Suprapubic skin (tissue), 4 donors: ENCODE measurements at regions not wholly inside any gene's neighbourhood (a gene's known extent, or its start where the extent isn't known, plus 50 kb on each side); places are given as distances from the start of the nearest gene placed in this dataset.
"Not testable (repeated sequence)": the region's sequence is repeated elsewhere in the genome, so short reads cannot be mapped to it uniquely, and the experiment has no call there.

Experiments used
- DNase-seq, 2 donors: peaks; one replicate each; pipeline ENCODE4 v3.0.0-alpha.2; 2019; ENCODE audit warnings: low spot score in 2 of 2
- H3K27ac ChIP-seq: fragments of 200-600 bp; sonication (generic); one replicate; pipeline ENCODE4 v1.5.1; 2019
- H3K27me3 ChIP-seq: fragments of 200-600 bp; sonication (generic); one replicate; pipeline ENCODE4 v1.5.1; 2019
- H3K36me3 ChIP-seq: fragments of 200-600 bp; sonication (generic); one replicate; pipeline ENCODE4 v1.5.1; 2019
- H3K4me1 ChIP-seq: fragments of 200-600 bp; sonication (generic); one replicate; pipeline ENCODE4 v1.5.1; 2019
- H3K4me3 ChIP-seq: fragments of 200-600 bp; sonication (generic); one replicate; pipeline ENCODE4 v1.5.1; 2019; ENCODE audit warnings: mild to moderate bottlenecking
- H3K9me3 ChIP-seq: fragments of 200-600 bp; sonication (generic); one replicate; pipeline ENCODE4 v1.5.1; 2019
- EP300 ChIP-seq: sonication (generic); formaldehyde crosslinking; IDR thresholded peaks from one replicate; pipeline ENCODE4 v1.6.1; 2017; ENCODE audit warnings: antibody characterized with exemption
- POLR2A ChIP-seq, 2 donors: fragments of 450-650 bp; IDR thresholded peaks; one replicate each; pipeline ENCODE4 v1.6.1; 2017; ENCODE audit warnings: antibody characterized with exemption in 2 of 2, mild to moderate bottlenecking in 2 of 2, moderate library complexity in 2 of 2
- POLR2AphosphoS5 ChIP-seq, 3 donors: sonication (generic); formaldehyde crosslinking; IDR thresholded peaks; one replicate each; pipeline ENCODE4 v1.6.1; 2017; ENCODE audit warnings: antibody characterized with exemption in 3 of 3
- WGBS: methylation state at CpG from one replicate; pipeline ENCODE4 v1.1.5; 2018; 5-methylcytosine and 5-hydroxymethylcytosine counted together
- TF ChIP-seq, protein P1 (sequence below), 2 donors: fragments of 200-600 bp in 1 of 2; fragments of 450-650 bp in 1 of 2; sonication (generic) in 1 of 2; IDR thresholded peaks; one replicate each; pipeline ENCODE4 v1.5.1; 2016 to 2019; ENCODE audit warnings: antibody characterized with exemption in 2 of 2, mild to moderate bottlenecking in 1 of 2, moderate library complexity in 1 of 2

- H3K9me3 ChIP-seq = no peaks in the 10 kb centered on the region
- WGBS = 100% methylated on average over 2 of the region's 2 CpGs
- H3K27me3 ChIP-seq = no peaks in the 10 kb centered on the region
- no peak overlapping the region for H3K4me3 ChIP-seq
- TF ChIP-seq EP300 (no peak), POLR2A (IDR thresholded peaks at IDR 0.05) (no peak), POLR2AphosphoS5 (IDR thresholded peaks at IDR 0.05) (no peak)
- TF ChIP-seq, protein P1, sequence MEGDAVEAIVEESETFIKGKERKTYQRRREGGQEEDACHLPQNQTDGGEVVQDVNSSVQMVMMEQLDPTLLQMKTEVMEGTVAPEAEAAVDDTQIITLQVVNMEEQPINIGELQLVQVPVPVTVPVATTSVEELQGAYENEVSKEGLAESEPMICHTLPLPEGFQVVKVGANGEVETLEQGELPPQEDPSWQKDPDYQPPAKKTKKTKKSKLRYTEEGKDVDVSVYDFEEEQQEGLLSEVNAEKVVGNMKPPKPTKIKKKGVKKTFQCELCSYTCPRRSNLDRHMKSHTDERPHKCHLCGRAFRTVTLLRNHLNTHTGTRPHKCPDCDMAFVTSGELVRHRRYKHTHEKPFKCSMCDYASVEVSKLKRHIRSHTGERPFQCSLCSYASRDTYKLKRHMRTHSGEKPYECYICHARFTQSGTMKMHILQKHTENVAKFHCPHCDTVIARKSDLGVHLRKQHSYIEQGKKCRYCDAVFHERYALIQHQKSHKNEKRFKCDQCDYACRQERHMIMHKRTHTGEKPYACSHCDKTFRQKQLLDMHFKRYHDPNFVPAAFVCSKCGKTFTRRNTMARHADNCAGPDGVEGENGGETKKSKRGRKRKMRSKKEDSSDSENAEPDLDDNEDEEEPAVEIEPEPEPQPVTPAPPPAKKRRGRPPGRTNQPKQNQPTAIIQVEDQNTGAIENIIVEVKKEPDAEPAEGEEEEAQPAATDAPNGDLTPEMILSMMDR (IDR thresholded peaks at IDR 0.05) = no peak
- H3K36me3 ChIP-seq = no peaks in the 10 kb centered on the region
- peaks cover under 1% of the 10 kb centered on the region for H3K4me1 ChIP-seq
- H3K27ac ChIP-seq = no peak overlapping the region
- no peak for DNase-seq
Measured at GRCh38 chr1:229018674-229019295, 252.1 kb upstream of the RAB4A start.

GRCh38 chr1:229019663-229020271 lies 251.1 kb upstream of the RAB4A start:
- Histone ChIP-seq H3K9me3 (no peaks in the 10 kb centered on the region), H3K4me1 (peaks cover 11% of the 10 kb centered on the region), H3K27ac (no peak overlapping the region), H3K4me3 (no peak overlapping the region), H3K27me3 (no peaks in the 10 kb centered on the region), H3K36me3 (no peaks in the 10 kb centered on the region)
- DNase-seq = no peak
- WGBS = 70% methylated on average over 8 of the region's 8 CpGs
- TF ChIP-seq EP300 (no peak), POLR2A (IDR thresholded peaks at IDR 0.05) (no peak), POLR2AphosphoS5 (IDR thresholded peaks at IDR 0.05) (no peak)
- TF ChIP-seq, protein P1 (IDR thresholded peaks at IDR 0.05) = no peak

DNA sequence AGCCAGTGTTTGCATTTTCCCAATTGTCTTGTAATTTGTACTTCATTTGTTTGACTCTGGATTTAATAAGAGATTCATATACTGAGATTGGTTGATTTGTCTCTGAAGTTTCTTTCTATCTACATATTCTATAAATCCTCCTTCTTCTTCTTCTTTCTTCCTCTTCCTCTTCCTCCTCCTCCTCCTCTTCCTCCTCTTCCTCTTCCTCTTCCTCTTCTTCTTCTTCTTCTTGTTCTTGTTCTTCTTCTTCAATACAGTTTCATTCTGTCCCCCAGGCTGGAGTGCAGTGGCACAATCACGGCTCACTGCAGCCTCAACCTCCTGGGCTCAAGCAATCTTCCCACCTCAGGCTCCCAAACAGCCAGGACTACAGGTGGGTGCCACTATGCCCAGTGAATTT lies 249.9 kb upstream of the RAB4A start:
- WGBS = 90% methylated on average over 1 of the region's 1 CpG
- H3K4me1 ChIP-seq = peaks cover 16% of the 10 kb centered on the region
- not testable (repeated sequence) for H3K4me3 ChIP-seq, H3K27ac ChIP-seq, H3K36me3 ChIP-seq, DNase-seq, H3K9me3 ChIP-seq, H3K27me3 ChIP-seq

DNA sequence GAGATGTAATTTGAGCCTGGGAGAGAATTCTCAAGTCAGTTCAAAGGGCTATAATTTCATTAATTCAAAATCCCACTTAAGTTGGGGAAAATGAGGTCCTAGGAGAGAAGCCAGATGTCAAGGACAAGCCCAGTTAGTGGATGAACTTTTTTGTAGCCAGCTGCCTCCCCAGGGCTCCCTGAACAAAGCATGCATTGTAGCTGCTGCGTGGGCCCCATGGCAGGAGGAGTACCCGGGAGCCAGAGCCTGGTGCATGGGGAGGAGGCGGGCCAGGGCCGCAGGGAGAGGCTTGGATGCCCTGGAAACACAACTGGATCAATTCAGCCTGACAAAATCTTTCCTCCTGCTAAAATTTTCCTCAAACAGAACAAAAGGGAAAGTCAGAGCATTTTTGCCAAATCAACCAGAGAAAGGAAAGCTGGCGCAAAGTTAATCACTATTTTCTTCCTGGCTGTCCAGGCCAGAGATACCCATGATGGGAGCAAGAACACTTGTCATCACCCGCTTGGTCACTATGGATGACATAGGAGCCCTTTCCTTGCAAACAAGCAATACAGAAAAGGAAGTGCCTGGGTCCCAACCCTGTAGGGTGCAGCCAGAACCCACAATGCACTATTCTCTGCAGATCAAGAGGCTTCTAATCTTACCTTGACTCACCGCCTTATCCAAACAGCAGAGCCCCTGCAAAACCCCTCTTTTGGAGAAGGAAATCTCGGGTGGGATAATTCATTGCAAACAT lies 248.1 kb upstream of the RAB4A start:
- H3K27me3 ChIP-seq = no peaks in the 10 kb centered on the region
- H3K4me1 ChIP-seq = peaks cover 16% of the 10 kb centered on the region
- H3K27ac ChIP-seq = no peak overlapping the region
- WGBS = 77% methylated on average over 8 of the region's 8 CpGs
- H3K4me3 ChIP-seq = no peak overlapping the region
- no peaks in the 10 kb centered on the region for H3K36me3 ChIP-seq
- H3K9me3 ChIP-seq = no peaks in the 10 kb centered on the region
- no peak for DNase-seq
- no peak for TF ChIP-seq EP300
- TF ChIP-seq, protein P1 (IDR thresholded peaks at IDR 0.05) = no peak
- TF ChIP-seq POLR2AphosphoS5 (IDR thresholded peaks at IDR 0.05) = no peak
- no peak for TF ChIP-seq POLR2A (IDR thresholded peaks at IDR 0.05)

GRCh38 chr1:229023651-229024300 lies 247.1 kb upstream of the RAB4A start:
- 80% methylated on average over 9 of the region's 11 CpGs for WGBS
- no peak overlapping the region for H3K27ac ChIP-seq

More at GRCh38 chr1:229023651-229024300, 247.1 kb upstream of the RAB4A start:
- no peak for DNase-seq
- no peaks in the 10 kb centered on the region for H3K9me3 ChIP-seq
- no peaks in the 10 kb centered on the region for H3K27me3 ChIP-seq
- no peak for TF ChIP-seq EP300
- TF ChIP-seq, protein P1 (IDR thresholded peaks at IDR 0.05) = no peak
- TF ChIP-seq POLR2A (IDR thresholded peaks at IDR 0.05) = no peak
- no peak for TF ChIP-seq POLR2AphosphoS5 (IDR thresholded peaks at IDR 0.05)
- H3K4me1 ChIP-seq = peaks cover 16% of the 10 kb centered on the region
- H3K4me3 ChIP-seq = no peak overlapping the region
- no peaks in the 10 kb centered on the region for H3K36me3 ChIP-seq
